Trophoblast cell (in vitro differentiated cells and primary cell): ENCODE measurements at regions not wholly inside any gene's neighbourhood (a gene's known extent, or its start where the extent isn't known, plus 50 kb on each side); places are given as distances from the start of the nearest gene placed in this dataset.

Experiments
- DNase-seq, 2 donors: peaks; one replicate each; pipeline ENCODE4 v3.0.0-alpha.2; 2016
- H2AFZ ChIP-seq: 2 replicates; pipeline ENCODE4 v1.6.1; 2013; ENCODE audit warnings: low read length, moderate library complexity, mild to moderate bottlenecking; ENCODE audit not compliant: insufficient read depth, poor library complexity
- H2AK5ac ChIP-seq: 2 replicates; pipeline ENCODE4 v1.6.1; 2013; ENCODE audit warnings: mild to moderate bottlenecking, low read length
- H2BK120ac ChIP-seq: 2 replicates; pipeline ENCODE4 v1.6.1; 2013; ENCODE audit warnings: low read length, mild to moderate bottlenecking, moderate library complexity; ENCODE audit not compliant: insufficient read depth, poor library complexity
- H2BK12ac ChIP-seq: 2 replicates; pipeline ENCODE4 v1.6.1; 2013; ENCODE audit warnings: mild to moderate bottlenecking, low read length, moderate library complexity
- H2BK5ac ChIP-seq: 2 replicates; pipeline ENCODE4 v1.6.1; 2013; ENCODE audit warnings: low read length, low read depth, moderate library complexity, mild to moderate bottlenecking; ENCODE audit not compliant: poor library complexity
- H3K14ac ChIP-seq: 2 replicates; pipeline ENCODE4 v1.6.1; 2013; ENCODE audit warnings: mild to moderate bottlenecking, low read length
- H3K18ac ChIP-seq: 2 replicates; pipeline ENCODE4 v1.6.1; 2013; ENCODE audit warnings: mild to moderate bottlenecking, low read length
- H3K23ac ChIP-seq: 2 replicates; pipeline ENCODE4 v1.6.1; 2013; ENCODE audit warnings: low read length
- H3K27ac ChIP-seq: 2 replicates; pipeline ENCODE4 v1.5.1; 2013; ENCODE audit warnings: low read depth, mild to moderate bottlenecking, inconsistent platforms, low read length, moderate library complexity
- H3K27me3 ChIP-seq: 2 replicates; pipeline ENCODE4 v1.6.1; 2013; ENCODE audit warnings: inconsistent platforms, mild to moderate bottlenecking, low read length, moderate library complexity; ENCODE audit not compliant: insufficient read depth
- H3K36me3 ChIP-seq, 2 experiments: 1 replicate in 1 of 2; 2 replicates in 1 of 2; pipeline ENCODE4 v1.6.1; 2013; ENCODE audit warnings: low read length in 2 of 2, mild to moderate bottlenecking in 2 of 2, moderate library complexity in 1 of 2; ENCODE audit not compliant: insufficient read depth in 2 of 2, control insufficient read depth in 1 of 2
- H3K4ac ChIP-seq: 2 replicates; pipeline ENCODE4 v1.6.1; 2013; ENCODE audit warnings: low read depth, mild to moderate bottlenecking, low read length, moderate library complexity
- H3K4me1 ChIP-seq, 2 experiments: 1 replicate in 1 of 2; 2 replicates in 1 of 2; pipeline ENCODE4 v1.6.1; 2013; ENCODE audit warnings: low read length in 2 of 2, mild to moderate bottlenecking in 2 of 2, moderate library complexity in 1 of 2; ENCODE audit not compliant: insufficient read depth in 2 of 2, control insufficient read depth in 1 of 2
- H3K4me2 ChIP-seq: 2 replicates; pipeline ENCODE4 v1.6.1; 2013; ENCODE audit warnings: inconsistent platforms, mild to moderate bottlenecking, low read length, moderate library complexity
- H3K4me3 ChIP-seq: 2 replicates; pipeline ENCODE4 v1.5.1; 2013; ENCODE audit warnings: mild to moderate bottlenecking, low read depth, low read length, inconsistent platforms
- H3K79me1 ChIP-seq: one replicate; pipeline ENCODE4 v1.6.1; 2013; ENCODE audit warnings: low read length
- H3K79me2 ChIP-seq: 2 replicates; pipeline ENCODE4 v1.6.1; 2013; ENCODE audit warnings: low read length, mild to moderate bottlenecking; ENCODE audit not compliant: control insufficient read depth, insufficient read depth, poor library complexity
- H3K9ac ChIP-seq: 2 replicates; pipeline ENCODE4 v1.6.1; 2013; ENCODE audit warnings: mild to moderate bottlenecking, low read length
- H3K9me3 ChIP-seq: 2 replicates; pipeline ENCODE4 v1.6.1; 2013; ENCODE audit warnings: low read depth, mild to moderate bottlenecking, control low read depth, inconsistent platforms, low read length; ENCODE audit not compliant: insufficient read depth
- H4K12ac ChIP-seq: 2 replicates; pipeline ENCODE4 v1.6.1; 2013; ENCODE audit warnings: low read depth, mild to moderate bottlenecking, low read length, moderate library complexity
- H4K8ac ChIP-seq: 2 replicates; pipeline ENCODE4 v1.6.1; 2013; ENCODE audit warnings: low read depth, mild to moderate bottlenecking, low read length, moderate library complexity
- H4K91ac ChIP-seq: one replicate; pipeline ENCODE4 v1.6.1; 2013; ENCODE audit warnings: low read depth, mild to moderate bottlenecking, low read length, moderate library complexity
- WGBS: extraction: QIAGEN DNeasy Blood & Tissue Kit; methylation state at CpG from one replicate; pipeline ENCODE4 v1.1.7; 2013; ENCODE audit warnings: missing lambda C conversion rate; ENCODE audit not compliant: insufficient read length, insufficient coverage; ENCODE audit errors: extremely low coverage; 5-methylcytosine and 5-hydroxymethylcytosine counted together

- no peak overlapping the region for H3K18ac ChIP-seq
- no peak for DNase-seq
- H2AK5ac ChIP-seq: no peak overlapping the region
- no peak overlapping the region for H4K8ac ChIP-seq
- no peaks in the 10 kb centered on the region for H3K79me2 ChIP-seq
- H3K4me1 ChIP-seq: no peaks in the 10 kb centered on the region
- H2BK12ac ChIP-seq: no peak overlapping the region
- H4K91ac ChIP-seq: no peak overlapping the region
- H3K4ac ChIP-seq: no peak overlapping the region
- no peak overlapping the region for H3K9ac ChIP-seq
- H2BK5ac ChIP-seq: no peak overlapping the region
- H4K12ac ChIP-seq: no peak overlapping the region
- no peak overlapping the region for H3K4me2 ChIP-seq
- H3K27me3 ChIP-seq: no peaks in the 10 kb centered on the region
- H2AFZ ChIP-seq: no peak overlapping the region
- H3K79me1 ChIP-seq: no peaks in the 10 kb centered on the region
- H3K23ac ChIP-seq: no peak overlapping the region
- no peak overlapping the region for H2BK120ac ChIP-seq
- H3K36me3 ChIP-seq: no peaks in the 10 kb centered on the region
- no peak overlapping the region for H3K27ac ChIP-seq
- H3K9me3 ChIP-seq: no peaks in the 10 kb centered on the region
- H3K14ac ChIP-seq: no peak overlapping the region
- no peak overlapping the region for H3K4me3 ChIP-seq
- WGBS: no CpG with 5 or more reads among the region's 3 CpGs
Observed at GRCh38 chr6:93163146-93163545, 256.2 kb downstream of the EPHA7 start.

DNA sequence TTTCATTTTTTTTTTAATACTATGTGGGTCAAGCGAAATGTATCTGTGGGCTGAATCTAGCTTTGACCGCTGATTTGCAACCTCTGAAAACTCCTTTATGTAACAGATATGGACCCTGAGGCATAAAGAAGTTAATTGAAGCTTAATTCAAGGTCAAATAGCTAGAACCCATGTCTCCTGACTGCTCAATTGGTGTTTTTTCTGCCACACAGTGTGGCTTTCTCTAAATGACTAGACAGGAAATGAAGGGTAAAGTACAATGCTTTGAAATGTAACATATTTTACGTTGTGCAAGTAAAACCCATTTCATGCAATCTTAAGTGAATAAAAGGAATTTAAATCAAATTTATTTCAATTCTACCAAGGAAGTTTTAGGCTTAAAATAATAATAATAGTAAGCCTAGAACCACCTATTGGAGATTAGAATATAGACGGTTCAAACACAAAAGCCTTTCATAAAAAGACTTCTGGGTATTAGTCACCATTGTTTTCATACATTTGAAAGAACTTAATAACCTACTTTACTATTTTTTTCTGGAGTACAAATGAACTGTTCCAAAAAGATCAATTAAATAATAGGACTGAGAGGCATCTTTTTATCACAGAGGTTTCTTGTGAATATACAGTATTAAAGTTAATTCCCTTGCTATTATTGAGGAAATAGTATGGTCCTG, 279.8 kb downstream of the EPHA7 start:
- H3K14ac ChIP-seq: no peak overlapping the region
- H3K9ac ChIP-seq: no peak overlapping the region
- no peaks in the 10 kb centered on the region for H3K36me3 ChIP-seq
- no peak overlapping the region for H3K23ac ChIP-seq
- H3K79me2 ChIP-seq: no peaks in the 10 kb centered on the region
- no peaks in the 10 kb centered on the region for H3K79me1 ChIP-seq
- no peak overlapping the region for H4K91ac ChIP-seq
- H3K27me3 ChIP-seq: no peaks in the 10 kb centered on the region
- no peaks in the 10 kb centered on the region for H3K4me1 ChIP-seq
- H3K9me3 ChIP-seq: no peaks in the 10 kb centered on the region
- no peak overlapping the region for H2BK12ac ChIP-seq
- no peak overlapping the region for H2AK5ac ChIP-seq
- no CpG with 5 or more reads among the region's 4 CpGs for WGBS
- no peak for DNase-seq
- no peak overlapping the region for H3K4me2 ChIP-seq
- no peak overlapping the region for H3K18ac ChIP-seq
- H2BK5ac ChIP-seq: no peak overlapping the region
- H4K12ac ChIP-seq: no peak overlapping the region
- no peak overlapping the region for H3K4me3 ChIP-seq
- H2BK120ac ChIP-seq: no peak overlapping the region
- no peak overlapping the region for H3K4ac ChIP-seq
- no peak overlapping the region for H2AFZ ChIP-seq
- no peak overlapping the region for H4K8ac ChIP-seq
- no peak overlapping the region for H3K27ac ChIP-seq

DNA sequence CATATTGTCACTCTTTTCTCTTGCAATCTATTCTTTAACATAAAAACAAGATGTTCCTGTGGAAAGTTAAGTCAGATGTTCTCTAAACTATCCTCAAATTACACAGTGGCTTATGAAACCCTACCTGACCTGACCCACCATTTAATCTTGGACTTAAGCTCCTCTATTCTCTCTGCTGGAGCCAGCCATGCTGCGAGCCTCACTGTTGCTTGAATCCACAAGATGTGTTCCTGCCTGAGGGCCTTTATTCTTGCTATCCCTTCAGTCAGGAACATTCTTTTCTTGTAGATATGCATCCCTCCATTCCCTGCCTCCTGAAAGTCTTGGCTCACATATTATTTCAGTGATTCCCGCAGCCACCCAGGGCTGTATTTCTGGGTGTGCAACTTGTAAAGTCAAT, 283.2 kb downstream of the EPHA7 start:
- Histone ChIP-seq H3K14ac (no peak overlapping the region), H3K4ac (no peak overlapping the region), H3K27ac (no peak overlapping the region), H4K8ac (no peak overlapping the region), H3K9ac (no peak overlapping the region), H3K4me3 (no peak overlapping the region), H3K27me3 (no peaks in the 10 kb centered on the region), H3K36me3 (no peaks in the 10 kb centered on the region), H4K12ac (no peak overlapping the region), H2BK5ac (no peak overlapping the region), H3K79me1 (no peaks in the 10 kb centered on the region), H2AFZ (no peak overlapping the region), H3K4me1 (no peaks in the 10 kb centered on the region), H3K23ac (no peak overlapping the region), H3K18ac (no peak overlapping the region), H2AK5ac (no peak overlapping the region), H3K4me2 (no peak overlapping the region), H4K91ac (no peak overlapping the region), H2BK120ac (no peak overlapping the region), H2BK12ac (no peak overlapping the region), H3K79me2 (no peaks in the 10 kb centered on the region), H3K9me3 (no peaks in the 10 kb centered on the region)
- no peak for DNase-seq
- WGBS: no CpG with 5 or more reads among the region's 2 CpGs

GRCh38 chr6:93124006-93124632, 295.2 kb downstream of the EPHA7 start:
- H2BK5ac ChIP-seq: no peak overlapping the region
- no peaks in the 10 kb centered on the region for H3K27me3 ChIP-seq
- H3K27ac ChIP-seq: no peak overlapping the region
- H3K4me1 ChIP-seq: no peaks in the 10 kb centered on the region
- no peak overlapping the region for H4K8ac ChIP-seq
- H3K23ac ChIP-seq: no peak overlapping the region
- no peak overlapping the region for H2AFZ ChIP-seq
- no peak overlapping the region for H3K14ac ChIP-seq
- no peak overlapping the region for H2BK120ac ChIP-seq
- no peaks in the 10 kb centered on the region for H3K36me3 ChIP-seq
- H3K4me2 ChIP-seq: no peak overlapping the region
- H3K4ac ChIP-seq: no peak overlapping the region
- no peak overlapping the region for H4K91ac ChIP-seq
- H3K4me3 ChIP-seq: no peak overlapping the region
- no peak overlapping the region for H3K9ac ChIP-seq
- no CpG with 5 or more reads among the region's 2 CpGs for WGBS
- no peak overlapping the region for H2AK5ac ChIP-seq
- no peaks in the 10 kb centered on the region for H3K79me1 ChIP-seq
- H3K9me3 ChIP-seq: no peaks in the 10 kb centered on the region
- no peak overlapping the region for H4K12ac ChIP-seq
- peak; percentile 31 to 69 for DNase-seq
- H3K79me2 ChIP-seq: no peaks in the 10 kb centered on the region
- no peak overlapping the region for H3K18ac ChIP-seq
- H2BK12ac ChIP-seq: no peak overlapping the region
